ENCODE measurements at regions not wholly inside any gene's neighbourhood (a gene's known extent, or its start where the extent isn't known, plus 50 kb on each side); places are given as distances from the start of the nearest gene placed in this dataset.

GRCh38 chr11:80842246-80842645 lies 1401.4 kb upstream of the TENM4 start:
- no peak for TF ChIP-seq CTCF (conservative IDR thresholded peaks at IDR 0.05 in 1 of 2, IDR thresholded peaks at IDR 0.05 in 1 of 2; ENCODE audit: extremely low read depth in 1 of 2, insufficient read depth in 1 of 2, low read depth in 1 of 2, low read length in 2 of 2)
- no peak for TF ChIP-seq EZH2 (IDR thresholded peaks at IDR 0.05; ENCODE audit: borderline replicate concordance, low read length)

Measured in mammary epithelial cell (primary cell).